Cardiac muscle cell (in vitro differentiated cells and primary cell): ENCODE measurements at regions not wholly inside any gene's neighbourhood (a gene's known extent, or its start where the extent isn't known, plus 50 kb on each side); places are given as distances from the start of the nearest gene placed in this dataset.

Experiments used
- DNase-seq, 2 donors: peaks; one replicate each; pipeline versions ENCODE4 v3.0.0 to v3.0.0-alpha.2; 2010 to 2017; ENCODE audit warnings: low read depth in 1 of 2, low spot score in 1 of 2
- H3K27ac ChIP-seq: fragments of 200-600 bp; sonication (generic); 2 replicates; pipeline ENCODE4 v1.5.1; 2016
- H3K27me3 ChIP-seq: fragments of 200-600 bp; sonication (generic); 2 replicates; pipeline ENCODE4 v1.6.0; 2016; ENCODE audit warnings: control low read depth
- H3K36me3 ChIP-seq: fragments of 200-600 bp; sonication (generic); 2 replicates; pipeline ENCODE4 v1.5.1; 2016; ENCODE audit warnings: control low read depth
- H3K4me1 ChIP-seq: fragments of 200-600 bp; sonication (generic); 2 replicates; pipeline ENCODE4 v1.8.1; 2017; ENCODE audit warnings: low read depth, mild to moderate bottlenecking, mixed run types
- H3K4me3 ChIP-seq: fragments of 200-600 bp; sonication (generic); 2 replicates; pipeline ENCODE4 v1.5.1; 2016; ENCODE audit warnings: mild to moderate bottlenecking
- H3K9me3 ChIP-seq: fragments of 200-600 bp; sonication (generic); 2 replicates; pipeline ENCODE4 v1.5.1; 2017; ENCODE audit warnings: low read depth, mild to moderate bottlenecking, control low read depth
- CTCF ChIP-seq: IDR thresholded peaks from 2 replicates; pipeline ENCODE4 v1.5.1; 2012; ENCODE audit warnings: low read depth, mild to moderate bottlenecking, low read length

GRCh38 chr4:52299120-52299519, 248.0 kb downstream of the SPATA18 start:
- Histone ChIP-seq H3K27me3 (no peaks in the 10 kb centered on the region), H3K4me3 (no peak overlapping the region), H3K4me1 (no peaks in the 10 kb centered on the region), H3K27ac (no peak overlapping the region), H3K36me3 (no peaks in the 10 kb centered on the region), H3K9me3 (no peaks in the 10 kb centered on the region)
- no peak for TF ChIP-seq CTCF
- DNase-seq = no peak

- Histone ChIP-seq H3K4me3 (no peak overlapping the region), H3K36me3 (no peaks in the 10 kb centered on the region), H3K9me3 (no peaks in the 10 kb centered on the region), H3K27ac (no peak overlapping the region), H3K27me3 (no peaks in the 10 kb centered on the region), H3K4me1 (no peaks in the 10 kb centered on the region)
- no peak for DNase-seq
- no peak for TF ChIP-seq CTCF
Observed at GRCh38 chr4:52311464-52312125, 260.5 kb downstream of the SPATA18 start.

- Histone ChIP-seq H3K4me1 (no peaks in the 10 kb centered on the region), H3K9me3 (no peaks in the 10 kb centered on the region), H3K4me3 (no peak overlapping the region), H3K36me3 (no peaks in the 10 kb centered on the region), H3K27me3 (no peaks in the 10 kb centered on the region), H3K27ac (no peak overlapping the region)
- DNase-seq = no peak
- TF ChIP-seq CTCF = no peak
Observed at GRCh38 chr4:52312722-52313121, 261.6 kb downstream of the SPATA18 start.

DNA sequence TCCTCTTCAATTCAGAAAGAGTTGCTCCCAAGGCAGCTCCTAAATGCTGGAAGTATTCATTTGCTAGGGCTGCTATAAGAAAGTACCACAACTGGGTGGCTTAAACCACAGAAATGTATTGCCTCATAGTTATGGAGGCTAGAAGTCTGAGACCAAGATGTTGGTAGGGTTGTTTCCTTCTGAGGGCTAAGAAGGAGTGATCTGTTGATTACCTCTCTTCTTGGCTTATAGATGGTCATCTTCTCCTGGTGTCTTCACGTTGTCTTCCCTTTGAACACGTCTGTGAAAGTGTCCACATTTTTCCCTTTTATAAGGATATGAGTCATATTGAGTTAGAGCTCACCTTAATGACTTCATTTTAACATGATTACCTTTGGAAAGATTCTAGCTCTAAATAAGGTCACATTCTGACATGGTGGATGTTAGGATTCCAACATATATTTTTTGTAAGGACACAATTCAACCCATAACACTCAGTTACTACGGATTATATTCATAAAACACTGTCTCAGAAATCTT, 266.3 kb downstream of the SPATA18 start:
- Histone ChIP-seq H3K4me3 (no peak overlapping the region), H3K4me1 (no peaks in the 10 kb centered on the region), H3K27ac (no peak overlapping the region), H3K27me3 (no peaks in the 10 kb centered on the region), H3K9me3 (no peaks in the 10 kb centered on the region), H3K36me3 (no peaks in the 10 kb centered on the region)
- DNase-seq = no peak
- TF ChIP-seq CTCF = no peak

- H3K36me3 ChIP-seq = no peaks in the 10 kb centered on the region
- H3K27me3 ChIP-seq = no peaks in the 10 kb centered on the region
- H3K9me3 ChIP-seq = no peaks in the 10 kb centered on the region
- no peaks in the 10 kb centered on the region for H3K4me1 ChIP-seq
- no peak overlapping the region for H3K4me3 ChIP-seq
- H3K27ac ChIP-seq = no peak overlapping the region
- no peak for TF ChIP-seq CTCF
- no peak for DNase-seq
Observed at GRCh38 chr4:52317981-52318380, 266.9 kb downstream of the SPATA18 start.
